ES-I3 (cell line): ENCODE measurements at regions not wholly inside any gene's neighbourhood (a gene's known extent, or its start where the extent isn't known, plus 50 kb on each side); places are given as distances from the start of the nearest gene placed in this dataset.

Experiments used
- H3K36me3 ChIP-seq: 2 replicates; pipeline ENCODE4 v1.6.1; 2013; ENCODE audit warnings: mild to moderate bottlenecking, low read length, control low read depth, moderate library complexity; ENCODE audit not compliant: insufficient read depth
- H3K4me1 ChIP-seq: 2 replicates; pipeline ENCODE4 v1.6.1; 2013; ENCODE audit warnings: mild to moderate bottlenecking, control low read depth, low read length; ENCODE audit not compliant: insufficient read depth
- H3K9ac ChIP-seq: 2 replicates; pipeline ENCODE4 v1.6.1; 2013; ENCODE audit warnings: low read depth, mild to moderate bottlenecking, low read length, moderate library complexity
- H3K9me3 ChIP-seq: 2 replicates; pipeline ENCODE4 v1.6.1; 2013; ENCODE audit warnings: mild to moderate bottlenecking, low read length, moderate library complexity; ENCODE audit not compliant: control insufficient read depth, insufficient read depth

DNA sequence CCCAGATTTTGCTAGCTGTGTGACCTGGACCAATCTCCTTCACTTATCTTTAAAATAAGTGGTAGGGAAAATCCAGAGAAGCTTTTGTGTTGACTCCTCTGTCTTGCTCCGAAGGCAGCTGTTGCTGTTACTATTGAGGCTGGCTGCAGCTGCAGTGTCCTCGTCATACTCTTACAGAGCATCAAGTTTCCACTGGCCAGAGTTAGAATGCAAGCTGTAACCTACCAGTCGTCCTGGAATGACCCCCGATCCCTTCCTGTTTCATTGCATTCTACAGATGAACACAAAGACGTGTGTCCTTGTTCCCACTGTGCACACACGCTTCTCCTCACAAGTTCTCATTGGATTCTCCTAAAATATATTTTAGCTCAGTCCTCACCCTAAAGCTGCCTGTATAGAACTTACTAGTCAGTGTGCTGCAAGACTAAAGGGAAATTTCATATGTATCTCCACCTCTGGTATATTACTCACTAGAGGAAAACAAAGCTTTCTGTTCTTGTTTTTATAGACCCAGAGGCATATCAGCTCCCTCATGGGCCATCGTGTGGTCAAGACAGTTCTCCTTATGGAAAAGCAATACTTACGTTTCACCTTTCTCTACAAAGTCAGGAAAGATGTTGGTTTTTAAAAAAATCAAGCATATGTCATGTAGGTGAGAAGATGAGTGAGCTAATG is 589.8 kb downstream of the LMO7 start:
- no peaks in the 10 kb centered on the region for H3K36me3 ChIP-seq
- H3K9ac ChIP-seq, result no peak overlapping the region
- H3K4me1 ChIP-seq, result no peaks in the 10 kb centered on the region
- no peaks in the 10 kb centered on the region for H3K9me3 ChIP-seq

DNA sequence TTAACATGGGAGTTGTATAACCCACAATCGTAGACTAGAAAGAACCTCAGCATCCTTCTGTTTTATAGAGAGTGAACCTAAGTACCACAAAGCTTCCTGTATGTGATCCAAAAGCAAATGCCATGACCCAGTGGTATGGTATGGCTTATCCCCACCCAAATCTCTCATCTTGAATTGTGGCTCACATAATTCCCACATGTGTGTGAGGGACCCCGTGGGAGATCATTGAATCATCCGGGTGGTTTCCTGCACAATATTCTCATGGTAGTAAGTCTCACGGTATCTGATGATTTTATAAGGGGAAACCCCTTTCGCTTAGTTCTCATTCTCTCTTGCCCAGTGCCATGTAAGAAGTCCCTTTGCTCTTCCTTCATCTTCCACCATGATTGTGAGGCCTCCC is 587.9 kb downstream of the LMO7 start:
- H3K9me3 ChIP-seq, result no peaks in the 10 kb centered on the region
- H3K36me3 ChIP-seq, result no peaks in the 10 kb centered on the region
- no peaks in the 10 kb centered on the region for H3K4me1 ChIP-seq
- H3K9ac ChIP-seq, result no peak overlapping the region

DNA sequence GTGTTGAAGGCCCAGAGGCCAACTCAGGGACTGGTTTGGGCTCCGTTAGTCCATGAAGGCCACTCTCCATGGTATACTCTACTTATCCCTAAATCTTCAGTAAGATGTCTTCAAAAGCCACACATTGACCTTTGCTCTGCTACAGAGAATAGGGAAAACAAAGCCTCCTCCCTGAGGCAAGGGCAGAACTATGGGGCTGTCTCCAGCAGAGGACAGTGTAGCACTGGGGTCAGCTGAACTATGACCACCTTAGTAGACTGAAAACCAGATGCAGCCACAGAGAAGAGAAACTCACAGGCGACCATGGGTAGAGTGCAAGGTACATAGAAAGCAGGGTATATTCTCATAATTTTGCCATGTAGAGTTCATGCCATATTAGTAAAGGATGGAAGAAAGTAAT is 587.4 kb downstream of the LMO7 start:
- Histone ChIP-seq H3K9me3 (no peaks in the 10 kb centered on the region), H3K36me3 (no peaks in the 10 kb centered on the region), H3K9ac (no peak overlapping the region), H3K4me1 (no peaks in the 10 kb centered on the region)

DNA sequence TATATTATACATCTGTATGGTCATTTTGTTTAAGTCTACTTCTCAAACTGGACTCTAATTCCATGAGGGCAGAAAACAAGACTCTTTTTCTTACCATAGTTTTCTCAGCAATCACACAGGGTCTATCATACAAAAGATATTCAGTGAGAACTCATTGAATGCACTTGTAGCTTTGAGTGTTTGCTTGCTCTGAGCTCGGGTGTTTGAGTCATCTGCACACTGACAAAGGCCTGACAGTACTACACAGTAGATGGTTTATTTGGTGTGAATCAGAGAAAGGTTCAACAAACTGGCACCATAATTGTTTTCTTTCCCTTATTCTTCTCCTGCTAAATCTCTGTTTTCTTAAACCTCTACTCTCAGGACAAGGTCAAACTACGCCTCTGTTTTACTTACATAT is 586.4 kb downstream of the LMO7 start:
- Histone ChIP-seq H3K9me3 (no peaks in the 10 kb centered on the region), H3K36me3 (no peaks in the 10 kb centered on the region), H3K4me1 (no peaks in the 10 kb centered on the region), H3K9ac (no peak overlapping the region)

DNA sequence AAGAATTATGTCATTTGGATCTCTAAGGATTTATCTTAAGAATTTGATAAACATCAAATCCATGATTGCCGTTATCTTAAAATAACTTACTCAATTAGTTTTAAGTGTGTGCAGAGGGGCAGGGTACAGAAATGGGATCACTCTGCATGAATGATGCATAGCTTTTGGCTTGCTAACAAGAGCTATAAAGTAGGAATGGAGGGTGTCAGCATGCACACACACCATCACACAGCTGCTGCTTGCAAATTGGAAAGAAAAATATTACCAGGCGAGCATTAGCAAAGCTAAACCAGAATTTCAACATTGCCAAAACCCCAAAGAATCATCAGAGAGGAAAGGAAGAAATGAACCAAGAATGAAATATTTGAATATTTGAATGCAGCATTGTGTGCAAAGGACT is 580.6 kb downstream of the LMO7 start:
- no peak overlapping the region for H3K9ac ChIP-seq
- no peaks in the 10 kb centered on the region for H3K9me3 ChIP-seq
- no peaks in the 10 kb centered on the region for H3K36me3 ChIP-seq
- H3K4me1 ChIP-seq, result no peaks in the 10 kb centered on the region

DNA sequence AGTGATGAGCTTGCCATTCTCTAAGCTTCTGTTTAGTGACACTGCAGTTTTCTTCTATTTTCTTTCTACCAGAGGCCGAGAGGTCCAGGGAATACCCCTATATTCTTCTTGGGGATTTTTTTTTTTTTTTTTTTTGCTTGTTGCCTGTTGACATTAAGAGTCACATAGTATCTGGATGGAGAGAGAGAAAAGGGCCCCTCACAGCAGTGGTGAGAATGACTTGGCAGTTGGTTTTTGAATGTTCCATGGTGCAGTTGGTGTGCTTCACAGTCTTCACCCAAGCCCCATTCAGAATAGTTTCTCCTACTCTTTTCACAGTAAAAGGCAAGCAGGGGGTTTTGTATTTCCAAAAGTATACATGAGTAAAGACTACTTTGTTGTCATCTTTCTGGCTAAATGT is 577.9 kb downstream of the LMO7 start:
- Histone ChIP-seq H3K36me3 (no peaks in the 10 kb centered on the region), H3K4me1 (no peaks in the 10 kb centered on the region), H3K9ac (no peak overlapping the region), H3K9me3 (no peaks in the 10 kb centered on the region)

DNA sequence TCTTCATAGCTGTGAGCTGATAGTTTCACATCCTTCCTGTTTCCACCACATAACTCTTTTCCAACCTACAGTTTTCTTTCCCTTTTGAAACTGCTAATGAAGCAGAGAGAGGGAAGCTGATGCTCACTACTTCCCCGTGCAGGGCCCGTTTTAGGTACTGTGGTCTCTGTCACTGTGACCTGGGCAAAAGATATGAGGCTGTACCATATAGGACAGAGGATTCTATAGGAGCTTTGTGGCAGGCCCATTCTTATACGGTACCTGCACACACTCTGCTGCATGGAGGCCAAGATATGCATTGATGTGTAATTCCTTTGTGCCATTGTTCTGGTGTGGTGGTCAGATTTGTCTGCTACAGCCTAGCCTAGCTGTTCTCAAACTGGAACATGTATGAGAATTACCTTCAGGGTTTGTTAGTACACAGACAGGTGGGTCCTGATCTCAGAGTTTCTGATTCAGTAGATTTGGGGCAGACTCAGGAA is 577.3 kb downstream of the LMO7 start:
- Histone ChIP-seq H3K9me3 (no peaks in the 10 kb centered on the region), H3K9ac (no peak overlapping the region), H3K4me1 (no peaks in the 10 kb centered on the region), H3K36me3 (no peaks in the 10 kb centered on the region)

DNA sequence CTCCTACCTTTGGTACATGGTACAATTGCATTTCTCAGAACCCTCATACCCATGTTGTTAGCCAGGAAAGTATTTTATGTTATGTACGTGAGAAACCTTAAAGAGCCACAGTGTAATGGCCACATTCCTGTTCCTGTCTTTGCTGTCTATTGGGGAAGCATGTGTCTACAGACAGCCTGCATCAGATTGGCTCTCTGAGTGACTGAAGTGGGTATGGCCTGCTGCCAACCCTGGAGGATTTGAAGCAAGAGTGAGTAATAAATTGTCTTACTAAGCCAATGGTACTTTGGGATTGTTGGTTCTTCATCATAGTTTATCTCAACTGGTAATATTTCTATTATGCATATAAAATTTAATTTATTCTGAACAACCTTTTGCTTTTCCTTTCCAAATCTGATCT is 574.1 kb downstream of the LMO7 start:
- Histone ChIP-seq H3K36me3 (no peaks in the 10 kb centered on the region), H3K9ac (no peak overlapping the region), H3K4me1 (no peaks in the 10 kb centered on the region), H3K9me3 (no peaks in the 10 kb centered on the region)

DNA sequence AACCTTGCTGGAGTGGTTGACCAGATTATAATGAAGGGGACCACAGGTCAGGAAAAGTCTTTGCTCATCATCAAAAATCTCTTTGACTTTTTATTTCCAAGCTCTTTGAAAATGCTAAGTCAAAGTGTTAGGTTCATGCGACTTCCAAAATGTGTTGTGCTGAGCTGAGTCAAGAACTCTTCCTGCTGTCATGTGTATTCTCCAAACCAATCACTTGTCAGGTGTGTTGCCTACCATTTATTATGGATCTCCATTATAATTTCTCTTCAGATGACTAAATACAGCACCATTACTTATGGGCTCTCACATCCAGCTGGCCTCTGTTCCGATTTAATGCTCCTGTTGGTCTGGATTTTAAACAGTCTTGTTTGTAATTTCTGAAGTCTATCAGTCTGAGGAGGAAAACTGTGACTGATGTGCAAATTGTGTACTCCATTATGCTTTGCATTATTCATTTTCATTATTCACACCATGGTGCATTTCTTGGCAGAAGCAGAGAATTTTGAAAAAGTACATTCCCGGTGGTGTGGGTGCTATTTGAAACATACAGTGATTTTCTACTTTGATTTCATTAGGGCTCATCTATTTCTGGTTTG is 562.5 kb downstream of the LMO7 start:
- H3K4me1 ChIP-seq, result no peaks in the 10 kb centered on the region
- no peaks in the 10 kb centered on the region for H3K9me3 ChIP-seq
- no peaks in the 10 kb centered on the region for H3K36me3 ChIP-seq
- no peak overlapping the region for H3K9ac ChIP-seq

DNA sequence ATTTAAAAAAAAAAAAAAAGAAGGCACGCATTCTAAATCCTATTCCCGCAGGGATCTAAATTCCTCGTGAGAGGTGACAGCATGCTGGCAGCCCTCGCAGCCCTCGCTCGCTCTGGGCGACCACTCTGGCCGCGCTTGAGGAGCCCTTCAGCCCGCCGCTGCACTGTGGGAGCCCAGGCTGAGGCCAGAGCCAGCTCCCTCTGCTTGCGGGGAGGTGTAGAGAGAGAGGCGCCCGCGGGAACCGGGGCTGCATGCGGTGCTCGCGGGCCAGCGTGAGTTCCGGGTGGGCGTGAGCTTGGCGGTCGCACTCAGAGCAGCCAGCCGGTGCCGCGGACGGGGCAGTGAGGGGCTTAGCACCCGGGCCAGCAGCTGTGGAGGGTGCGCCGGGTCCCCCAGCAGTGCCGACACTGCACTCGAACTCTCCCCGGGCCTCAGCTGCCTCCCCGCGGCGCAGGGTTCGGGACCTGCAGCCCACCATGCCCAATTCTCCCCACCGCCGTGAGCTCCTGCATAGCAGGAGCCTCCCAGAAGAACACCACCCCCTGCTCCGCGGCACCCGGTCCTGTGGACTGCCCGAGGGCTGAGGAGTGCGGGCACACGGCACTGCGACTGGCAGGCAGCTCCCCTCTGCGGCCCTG is 553.9 kb downstream of the LMO7 start:
- Histone ChIP-seq H3K9me3 (no peaks in the 10 kb centered on the region), H3K36me3 (no peaks in the 10 kb centered on the region), H3K4me1 (no peaks in the 10 kb centered on the region), H3K9ac (no peak overlapping the region; the same call in 1 of the 2 replicates)

DNA sequence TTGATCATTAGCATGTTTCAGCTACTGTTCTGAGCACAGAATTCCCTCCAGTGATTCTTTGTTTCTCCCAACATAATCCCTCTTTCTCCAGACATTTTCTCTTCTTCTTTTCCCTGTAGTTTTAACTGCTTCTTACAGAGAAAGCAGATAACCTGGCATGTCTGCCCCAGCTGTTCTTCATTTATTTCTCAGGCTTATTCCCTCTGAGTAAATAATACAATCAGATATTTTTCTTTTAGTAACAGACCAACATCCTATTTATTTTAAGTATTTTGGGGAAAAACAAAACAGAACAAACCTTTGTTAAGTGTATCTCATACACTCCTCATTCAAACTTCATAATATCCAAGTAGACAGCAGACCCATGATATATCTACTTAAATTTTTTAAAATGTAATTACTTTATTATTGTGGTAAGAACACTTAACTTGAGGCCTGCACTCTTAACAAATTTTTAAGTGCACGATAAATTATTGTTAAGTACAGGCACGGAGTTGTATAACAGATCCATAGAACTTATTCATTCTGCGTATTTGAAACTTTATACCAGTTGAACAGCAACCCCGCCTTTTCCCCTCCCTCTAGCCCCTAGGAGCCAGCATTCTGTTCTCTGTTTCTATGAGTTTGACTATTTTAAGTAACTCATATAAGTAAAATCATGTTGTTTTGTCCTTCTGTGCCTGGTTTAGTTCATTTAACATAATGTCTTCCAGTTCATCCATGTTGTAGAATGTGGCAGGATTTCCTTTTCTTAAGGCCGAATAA is 540.0 kb downstream of the LMO7 start:
- H3K36me3 ChIP-seq, result no peaks in the 10 kb centered on the region
- H3K9ac ChIP-seq, result no peak overlapping the region
- no peaks in the 10 kb centered on the region for H3K4me1 ChIP-seq
- no peaks in the 10 kb centered on the region for H3K9me3 ChIP-seq

DNA sequence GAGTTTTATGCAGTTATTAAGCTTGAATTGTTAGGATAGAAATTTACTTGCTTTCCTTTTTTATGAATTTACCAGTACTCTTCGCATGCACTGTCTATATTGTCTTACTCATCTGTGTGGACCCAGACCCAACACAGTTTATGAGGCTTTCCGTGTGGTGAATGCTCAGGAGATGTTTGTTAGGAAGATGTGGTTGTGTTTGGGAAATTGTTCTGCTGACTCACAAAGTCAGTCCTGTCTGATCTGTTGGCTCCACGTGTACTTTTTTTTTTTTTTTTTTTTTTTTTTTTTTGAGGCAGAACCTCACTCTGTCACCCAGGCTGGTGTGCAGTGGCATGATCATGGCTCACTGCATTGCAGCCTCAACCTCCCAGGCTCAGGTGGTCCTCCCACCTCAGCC is 532.5 kb downstream of the LMO7 start:
- Histone ChIP-seq H3K36me3 (no peaks in the 10 kb centered on the region), H3K9me3 (no peaks in the 10 kb centered on the region), H3K9ac (no peak overlapping the region), H3K4me1 (no peaks in the 10 kb centered on the region)

DNA sequence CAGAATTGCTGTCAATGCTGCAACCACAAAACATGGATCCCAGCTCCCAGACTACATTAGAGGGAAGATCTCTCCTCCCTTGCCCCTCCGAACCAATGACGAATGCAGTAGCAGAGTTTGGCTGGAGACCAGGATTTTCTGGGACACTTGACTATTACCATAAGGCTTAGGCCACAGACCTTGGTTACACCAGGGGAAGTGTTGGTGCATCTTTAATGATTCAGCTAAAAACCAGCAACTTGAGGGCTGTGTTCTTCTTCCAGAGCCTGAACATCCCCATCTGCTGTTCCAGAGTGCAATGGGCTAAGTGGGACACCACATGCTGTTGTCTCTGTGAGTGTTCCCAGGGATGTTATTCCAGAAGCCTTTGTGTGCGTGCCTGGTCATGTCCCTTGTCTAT is 528.2 kb downstream of the LMO7 start:
- Histone ChIP-seq H3K9me3 (no peaks in the 10 kb centered on the region), H3K4me1 (no peaks in the 10 kb centered on the region), H3K36me3 (no peaks in the 10 kb centered on the region), H3K9ac (no peak overlapping the region)

DNA sequence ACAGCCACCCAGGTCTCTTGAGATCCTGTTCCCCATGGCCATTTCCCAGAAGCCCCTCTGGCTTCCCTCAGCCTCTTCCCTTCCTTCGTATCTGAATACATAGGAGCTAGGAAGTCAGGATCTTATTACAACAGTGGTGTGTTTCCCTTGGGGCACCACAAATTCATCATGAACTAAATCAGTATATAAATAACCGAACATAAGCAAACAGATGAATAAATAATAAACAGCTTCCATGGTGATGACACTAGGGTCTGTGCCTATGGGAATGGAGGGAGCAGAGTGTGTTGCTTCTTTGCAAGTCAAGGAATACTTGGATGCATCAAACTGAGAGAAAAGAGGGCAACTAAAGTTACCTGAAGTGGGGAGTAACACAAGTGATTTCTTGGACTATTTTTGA is 527.6 kb downstream of the LMO7 start:
- Histone ChIP-seq H3K36me3 (no peaks in the 10 kb centered on the region), H3K4me1 (no peaks in the 10 kb centered on the region), H3K9ac (no peak overlapping the region), H3K9me3 (no peaks in the 10 kb centered on the region)
